ENCODE measurements at regions not wholly inside any gene's neighbourhood (a gene's known extent, or its start where the extent isn't known, plus 50 kb on each side); places are given as distances from the start of the nearest gene placed in this dataset.

DNA sequence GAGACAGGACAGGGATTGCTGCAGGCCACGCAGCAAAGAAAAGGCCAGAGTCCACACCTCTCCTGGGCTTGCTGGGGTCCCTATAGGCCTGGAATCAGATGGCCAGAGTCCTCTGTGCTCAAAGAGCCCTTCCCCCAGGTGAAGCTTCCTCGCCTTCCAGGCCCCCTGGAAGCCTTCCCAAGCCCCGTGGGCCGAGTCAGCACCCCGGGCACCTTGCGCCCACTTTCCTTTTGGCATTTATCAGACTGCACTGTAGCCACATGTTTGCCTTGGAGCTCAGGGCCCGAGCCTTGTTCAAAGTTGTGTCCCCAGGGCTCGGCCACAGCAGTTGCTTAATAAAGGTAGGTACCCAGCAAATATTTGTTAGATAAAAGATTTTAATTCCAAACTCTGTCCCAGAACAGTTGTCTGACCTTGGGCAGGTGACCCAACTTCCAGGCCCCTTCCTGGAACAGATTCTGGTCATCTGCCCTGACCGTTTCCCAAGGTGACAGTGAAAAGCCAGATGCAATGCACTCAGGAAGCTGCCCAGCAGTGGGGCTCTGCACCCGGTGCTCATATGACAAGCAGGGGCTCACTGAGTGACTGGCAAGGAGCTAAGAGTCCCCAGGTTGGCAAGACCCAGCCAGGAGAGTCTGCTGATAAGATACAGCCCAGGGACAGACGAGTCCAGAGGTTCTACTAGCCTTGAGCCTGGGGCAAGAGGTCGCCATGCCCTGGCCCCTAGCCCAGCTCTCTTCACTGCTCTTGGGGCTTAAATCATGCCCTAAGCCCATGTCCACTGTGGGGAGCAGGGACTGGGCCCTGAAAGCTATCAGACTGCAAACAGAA, 81.2 kb downstream of the PITPNM2 start:
- BruUV-seq (replicated peaks), result no TSS peak
- DNase-seq (ENCODE audit: low read depth, low spot score) (no peak), FAIRE-seq (no peak)
- POLR2A ChIA-PET, result no interaction called here
- H3K9ac ChIP-seq (replicated peaks; ENCODE audit: extremely low read depth, insufficient read depth, low read length), result no peak overlapping the region
- dilution Hi-C loops (cut with MboI; ENCODE audit: extremely low pct_ligation_motif_present, low sequenced_read_pairs) (no loop called here), intact Hi-C loops (cut with micrococcal nuclease) (no loop called here)
- no peaks in the 10 kb centered on the region for H4K20me1 ChIP-seq (replicated peaks; ENCODE audit: control insufficient read depth, extremely low read depth, insufficient read depth, low read length)
- no peak overlapping the region for H3K4me3 ChIP-seq (replicated peaks in 1 of 3; ENCODE audit: insufficient read depth in 1 of 3, low read depth in 1 of 3, low read length in 3 of 3)
- H2AFZ ChIP-seq (ENCODE audit: low read depth, low read length), result no peak overlapping the region
- no peaks in the 10 kb centered on the region for H3K9me1 ChIP-seq (replicated peaks; ENCODE audit: control insufficient read depth, extremely low read depth, insufficient read depth, low read length)
- CTCF ChIA-PET, result interaction anchor here (0.5 to 2.3 kb wide), 4 partner anchors 8 to 643 kb away, joined by 3 to 13 read pairs (median 4); no protein-coding TSS in a partner anchor
- peaks cover 6% of the 10 kb centered on the region for H3K4me1 ChIP-seq (ENCODE audit: control insufficient read depth, extremely low read depth, insufficient read depth, low read length)
- no peaks in the 10 kb centered on the region for H3K79me2 ChIP-seq (ENCODE audit: control insufficient read depth, insufficient read depth, low read length)
- no peaks in the 10 kb centered on the region for H3K9me3 ChIP-seq (replicated peaks; ENCODE audit: control insufficient read depth, insufficient read depth, low read length)
- TF ChIP-seq GATA2 (IDR thresholded peaks at IDR 0.05; ENCODE audit: insufficient read depth, insufficient read length, low read depth, low read length) (no peak), EZH2 (IDR thresholded peaks at IDR 0.05; ENCODE audit: borderline replicate concordance, low read depth, low read length, severe bottlenecking) (no peak), POLR2A (IDR thresholded peaks at IDR 0.05; ENCODE audit: low read depth, low read length) (no peak), JUN (IDR thresholded peaks at IDR 0.05; ENCODE audit: borderline replicate concordance, insufficient read depth, insufficient read length, low read depth) (no peak), POLR2AphosphoS5 (IDR thresholded peaks at IDR 0.05; ENCODE audit: insufficient read depth, low read depth, low read length) (no peak), FOS (IDR thresholded peaks at IDR 0.05; ENCODE audit: borderline replicate concordance, insufficient read depth, low read length) (no peak), CTCF (IDR thresholded peaks at IDR 0.05; ENCODE audit: extremely low read depth in 1 of 2, insufficient read depth in 1 of 2, low read depth in 1 of 2, low read length in 2 of 2) (no peak), MYC (IDR thresholded peaks at IDR 0.05; ENCODE audit: low read depth, low read length) (no peak)
- TF ChIP-seq, protein P1, sequence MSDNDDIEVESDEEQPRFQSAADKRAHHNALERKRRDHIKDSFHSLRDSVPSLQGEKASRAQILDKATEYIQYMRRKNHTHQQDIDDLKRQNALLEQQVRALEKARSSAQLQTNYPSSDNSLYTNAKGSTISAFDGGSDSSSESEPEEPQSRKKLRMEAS (IDR thresholded peaks at IDR 0.05; ENCODE audit: insufficient read depth, insufficient read length), result no peak
- H3K36me3 ChIP-seq (ENCODE audit: control insufficient read depth in 2 of 2, extremely low read depth in 1 of 2, insufficient read depth in 2 of 2, low read length in 2 of 2), result no peaks in the 10 kb centered on the region
- no peak overlapping the region for H3K27ac ChIP-seq (ENCODE audit: insufficient read depth, low read depth, low read length)
- H3K4me2 ChIP-seq (ENCODE audit: insufficient read depth, low read length), result no peak overlapping the region
- no peaks in the 10 kb centered on the region for H3K27me3 ChIP-seq (ENCODE audit: control insufficient read depth in 2 of 2, insufficient read depth in 2 of 2, low read length in 2 of 2)

Data from endothelial cell of umbilical vein (primary cell).